ENCODE measurements at regions not wholly inside any gene's neighbourhood (a gene's known extent, or its start where the extent isn't known, plus 50 kb on each side); places are given as distances from the start of the nearest gene placed in this dataset.

DNA sequence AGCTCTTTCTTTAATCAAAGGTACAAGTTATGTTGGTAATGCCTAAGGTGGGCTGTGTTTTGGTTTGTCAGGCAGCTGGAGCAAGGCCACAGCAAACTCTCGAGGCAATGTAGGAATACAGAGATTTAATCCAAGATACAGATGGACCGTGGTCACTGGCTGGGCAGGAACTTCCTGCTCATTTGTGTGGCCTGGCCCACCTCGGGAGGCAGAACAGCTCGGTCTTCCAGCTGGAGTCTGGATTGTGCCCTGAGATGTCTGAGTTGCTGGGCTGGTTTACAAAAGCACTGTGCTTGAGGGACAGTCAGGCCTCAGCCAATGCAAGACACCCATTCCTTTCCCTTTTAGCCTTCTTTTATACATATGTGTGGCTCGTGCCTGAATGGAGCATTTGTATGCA lies 506.1 kb upstream of the SALL3 start:
- Histone ChIP-seq H3K27ac (ENCODE audit: control insufficient read depth, insufficient read depth, low read length) (no peak overlapping the region), H2AFZ (ENCODE audit: control insufficient read depth, low read length) (no peak overlapping the region), H3K9me1 (ENCODE audit: control insufficient read depth, extremely low read depth, insufficient read depth, low read length) (no peaks in the 10 kb centered on the region), H3K36me3 (ENCODE audit: control insufficient read depth in 2 of 2, extremely low read depth in 1 of 2, insufficient read depth in 2 of 2, low read length in 2 of 2) (no peaks in the 10 kb centered on the region), H4K20me1 (ENCODE audit: control insufficient read depth, extremely low read depth, insufficient read depth, low read length) (no peaks in the 10 kb centered on the region), H3K27me3 (ENCODE audit: control insufficient read depth, extremely low read depth, insufficient read depth, low read length) (no peaks in the 10 kb centered on the region), H3K4me2 (ENCODE audit: control insufficient read depth, extremely low read depth, insufficient read depth, low read depth, low read length) (no peak overlapping the region), H3K79me2 (ENCODE audit: control insufficient read depth, insufficient read depth, low read length) (no peaks in the 10 kb centered on the region), H3K4me1 (ENCODE audit: control insufficient read depth, extremely low read depth, insufficient read depth, low read length) (no peaks in the 10 kb centered on the region), H3K9ac (ENCODE audit: control insufficient read depth, extremely low read depth, insufficient read depth, low read length) (no peak overlapping the region), H3K4me3 (ENCODE audit: control insufficient read depth in 2 of 3, extremely low read depth in 1 of 3, insufficient read depth in 2 of 3, low read depth in 1 of 3, low read length in 3 of 3) (no peak overlapping the region), H3K9me3 (ENCODE audit: control insufficient read depth, low read depth, low read length) (peaks cover 7% of the 10 kb centered on the region)
- no peak for TF ChIP-seq EZH2 (IDR thresholded peaks at IDR 0.05; ENCODE audit: low read length)
- no peak for TF ChIP-seq CTCF (optimal IDR thresholded peaks at IDR 0.05 in 1 of 3, IDR thresholded peaks at IDR 0.05 in 1 of 3, conservative IDR thresholded peaks at IDR 0.05 in 1 of 3; ENCODE audit: extremely low read depth in 1 of 3, insufficient read depth in 2 of 3, low read length in 3 of 3)
- dilution Hi-C loops (cut with MboI; ENCODE audit: extremely low pct_ligation_motif_present, low sequenced_read_pairs): no loop called here
- FAIRE-seq: no peak
- no peak for DNase-seq (ENCODE audit: low read depth, low spot score)

DNA sequence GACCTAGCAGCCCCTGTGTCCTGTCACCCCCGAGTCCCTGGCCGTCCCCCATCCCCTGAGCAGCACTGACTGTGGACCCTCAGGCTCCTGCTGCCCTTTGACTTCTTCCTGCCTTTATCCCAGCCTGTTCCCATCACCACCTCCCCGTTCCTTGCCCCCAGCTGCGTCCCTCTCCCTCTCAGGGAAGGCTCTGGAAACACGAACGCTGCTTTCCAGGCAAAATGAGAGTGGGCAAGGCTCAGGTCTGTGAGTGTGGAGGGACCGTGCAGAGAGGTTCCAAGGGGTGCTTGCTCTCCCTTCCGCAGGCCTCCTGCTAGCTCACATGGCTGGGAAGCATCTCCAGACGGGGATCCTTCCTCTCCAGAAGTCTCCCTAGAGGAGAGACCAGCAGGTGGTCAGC lies 501.8 kb upstream of the SALL3 start:
- no peak for DNase-seq (ENCODE audit: low read depth, low spot score)
- TF ChIP-seq CTCF (optimal IDR thresholded peaks at IDR 0.05 in 1 of 3, IDR thresholded peaks at IDR 0.05 in 1 of 3, conservative IDR thresholded peaks at IDR 0.05 in 1 of 3; ENCODE audit: extremely low read depth in 1 of 3, insufficient read depth in 2 of 3, low read length in 3 of 3) (no peak), EZH2 (IDR thresholded peaks at IDR 0.05; ENCODE audit: low read length) (no peak)
- no peak overlapping the region for H2AFZ ChIP-seq (ENCODE audit: control insufficient read depth, low read length)
- no peak overlapping the region for H3K4me3 ChIP-seq (ENCODE audit: control insufficient read depth in 2 of 3, extremely low read depth in 1 of 3, insufficient read depth in 2 of 3, low read depth in 1 of 3, low read length in 3 of 3)
- H3K27ac ChIP-seq (ENCODE audit: control insufficient read depth, insufficient read depth, low read length): no peak overlapping the region
- H3K4me1 ChIP-seq (ENCODE audit: control insufficient read depth, extremely low read depth, insufficient read depth, low read length): no peaks in the 10 kb centered on the region
- no peaks in the 10 kb centered on the region for H3K36me3 ChIP-seq (ENCODE audit: control insufficient read depth in 2 of 2, extremely low read depth in 1 of 2, insufficient read depth in 2 of 2, low read length in 2 of 2)
- dilution Hi-C loops (cut with MboI; ENCODE audit: extremely low pct_ligation_motif_present, low sequenced_read_pairs): no loop called here
- H3K27me3 ChIP-seq (ENCODE audit: control insufficient read depth, extremely low read depth, insufficient read depth, low read length): no peaks in the 10 kb centered on the region
- FAIRE-seq: no peak
- H3K4me2 ChIP-seq (ENCODE audit: control insufficient read depth, extremely low read depth, insufficient read depth, low read depth, low read length): no peak overlapping the region
- no peaks in the 10 kb centered on the region for H3K79me2 ChIP-seq (ENCODE audit: control insufficient read depth, insufficient read depth, low read length)
- no peak overlapping the region for H3K9ac ChIP-seq (ENCODE audit: control insufficient read depth, extremely low read depth, insufficient read depth, low read length)
- H4K20me1 ChIP-seq (ENCODE audit: control insufficient read depth, extremely low read depth, insufficient read depth, low read length): no peaks in the 10 kb centered on the region
- H3K9me3 ChIP-seq (ENCODE audit: control insufficient read depth, low read depth, low read length): peaks cover 16% of the 10 kb centered on the region
- no peaks in the 10 kb centered on the region for H3K9me1 ChIP-seq (ENCODE audit: control insufficient read depth, extremely low read depth, insufficient read depth, low read length)

Measured in keratinocyte (primary cell).